ENCODE measurements at regions not wholly inside any gene's neighbourhood (a gene's known extent, or its start where the extent isn't known, plus 50 kb on each side); places are given as distances from the start of the nearest gene placed in this dataset.

GRCh38 chr6:106892186-106892585, 82.3 kb downstream of the CD24 start:
- Mint-ChIP-seq H3K27me3 (ENCODE audit: unreplicated experiment) (peaks cover 3% of the 10 kb centered on the region), H3K4me3 (ENCODE audit: unreplicated experiment) (no peak overlapping the region), H3K4me1 (ENCODE audit: low read depth, unreplicated experiment) (peaks cover 2% of the 10 kb centered on the region), H3K36me3 (ENCODE audit: unreplicated experiment) (no peaks in the 10 kb centered on the region), H3K27ac (ENCODE audit: unreplicated experiment) (no peak overlapping the region), H3K9me3 (ENCODE audit: unreplicated experiment) (peaks cover 4% of the 10 kb centered on the region)
- DNase-seq: no peak
- TF ChIP-seq CTCF (IDR thresholded peaks at IDR 0.05; ENCODE audit: partially characterized antibody, unreplicated experiment): no peak

- H3K4me1 Mint-ChIP-seq (ENCODE audit: low read depth, unreplicated experiment): peaks cover 7% of the 10 kb centered on the region
- peaks cover 4% of the 10 kb centered on the region for H3K9me3 Mint-ChIP-seq (ENCODE audit: unreplicated experiment)
- TF ChIP-seq CTCF (IDR thresholded peaks at IDR 0.05; ENCODE audit: partially characterized antibody, unreplicated experiment): no peak
- no peaks in the 10 kb centered on the region for H3K36me3 Mint-ChIP-seq (ENCODE audit: unreplicated experiment)
- no peak overlapping the region for H3K27ac Mint-ChIP-seq (ENCODE audit: unreplicated experiment)
- DNase-seq: no peak
- peaks cover 3% of the 10 kb centered on the region for H3K27me3 Mint-ChIP-seq (ENCODE audit: unreplicated experiment)
- no peak overlapping the region for H3K4me3 Mint-ChIP-seq (ENCODE audit: unreplicated experiment)
Observed at GRCh38 chr6:106890447-106890846, 84.1 kb downstream of the CD24 start.

- Mint-ChIP-seq H3K36me3 (ENCODE audit: unreplicated experiment) (no peaks in the 10 kb centered on the region), H3K27ac (ENCODE audit: unreplicated experiment) (no peak overlapping the region), H3K9me3 (ENCODE audit: unreplicated experiment) (peaks cover 4% of the 10 kb centered on the region), H3K4me1 (ENCODE audit: low read depth, unreplicated experiment) (peaks cover 7% of the 10 kb centered on the region), H3K4me3 (ENCODE audit: unreplicated experiment) (no peak overlapping the region), H3K27me3 (ENCODE audit: unreplicated experiment) (peaks cover 3% of the 10 kb centered on the region)
- TF ChIP-seq CTCF (IDR thresholded peaks at IDR 0.05; ENCODE audit: partially characterized antibody, unreplicated experiment): no peak
- no peak for DNase-seq
Observed at GRCh38 chr6:106889692-106890091, 84.8 kb downstream of the CD24 start.

- Mint-ChIP-seq H3K27me3 (ENCODE audit: unreplicated experiment) (no peaks in the 10 kb centered on the region), H3K4me1 (ENCODE audit: low read depth, unreplicated experiment) (peaks cover 7% of the 10 kb centered on the region), H3K36me3 (ENCODE audit: unreplicated experiment) (no peaks in the 10 kb centered on the region), H3K9me3 (ENCODE audit: unreplicated experiment) (peaks cover 2% of the 10 kb centered on the region), H3K27ac (ENCODE audit: unreplicated experiment) (no peak overlapping the region), H3K4me3 (ENCODE audit: unreplicated experiment) (no peak overlapping the region)
- no peak for DNase-seq
- TF ChIP-seq CTCF (IDR thresholded peaks at IDR 0.05; ENCODE audit: partially characterized antibody, unreplicated experiment): no peak
Observed at GRCh38 chr6:106886922-106887797, 87.4 kb downstream of the CD24 start.

- no peaks in the 10 kb centered on the region for H3K36me3 Mint-ChIP-seq (ENCODE audit: unreplicated experiment)
- H3K9me3 Mint-ChIP-seq (ENCODE audit: unreplicated experiment): peaks cover 2% of the 10 kb centered on the region
- no peak overlapping the region for H3K4me3 Mint-ChIP-seq (ENCODE audit: unreplicated experiment)
- no peak for DNase-seq
- TF ChIP-seq CTCF (IDR thresholded peaks at IDR 0.05; ENCODE audit: partially characterized antibody, unreplicated experiment): no peak
- H3K4me1 Mint-ChIP-seq (ENCODE audit: low read depth, unreplicated experiment): peaks cover 7% of the 10 kb centered on the region
- no peaks in the 10 kb centered on the region for H3K27me3 Mint-ChIP-seq (ENCODE audit: unreplicated experiment)
- no peak overlapping the region for H3K27ac Mint-ChIP-seq (ENCODE audit: unreplicated experiment)
Observed at GRCh38 chr6:106886081-106886843, 88.3 kb downstream of the CD24 start.
